22Rv1 (cell line): ENCODE measurements at regions not wholly inside any gene's neighbourhood (a gene's known extent, or its start where the extent isn't known, plus 50 kb on each side); places are given as distances from the start of the nearest gene placed in this dataset.

ENCODE experiments used
- ZFX ChIP-seq: fragments of 450-650 bp; IDR thresholded peaks from 2 replicates; pipeline ENCODE4 v1.6.1; 2017; ENCODE audit warnings: antibody characterized with exemption, borderline replicate concordance
- TF ChIP-seq, protein P1 (sequence below): fragments of 450-650 bp; IDR thresholded peaks from 2 replicates; pipeline ENCODE4 v1.5.1; 2017; ENCODE audit warnings: mild to moderate bottlenecking

GRCh38 chr3:124333931-124334640, 342.2 kb upstream of the ROPN1 start:
- TF ChIP-seq, protein P1, sequence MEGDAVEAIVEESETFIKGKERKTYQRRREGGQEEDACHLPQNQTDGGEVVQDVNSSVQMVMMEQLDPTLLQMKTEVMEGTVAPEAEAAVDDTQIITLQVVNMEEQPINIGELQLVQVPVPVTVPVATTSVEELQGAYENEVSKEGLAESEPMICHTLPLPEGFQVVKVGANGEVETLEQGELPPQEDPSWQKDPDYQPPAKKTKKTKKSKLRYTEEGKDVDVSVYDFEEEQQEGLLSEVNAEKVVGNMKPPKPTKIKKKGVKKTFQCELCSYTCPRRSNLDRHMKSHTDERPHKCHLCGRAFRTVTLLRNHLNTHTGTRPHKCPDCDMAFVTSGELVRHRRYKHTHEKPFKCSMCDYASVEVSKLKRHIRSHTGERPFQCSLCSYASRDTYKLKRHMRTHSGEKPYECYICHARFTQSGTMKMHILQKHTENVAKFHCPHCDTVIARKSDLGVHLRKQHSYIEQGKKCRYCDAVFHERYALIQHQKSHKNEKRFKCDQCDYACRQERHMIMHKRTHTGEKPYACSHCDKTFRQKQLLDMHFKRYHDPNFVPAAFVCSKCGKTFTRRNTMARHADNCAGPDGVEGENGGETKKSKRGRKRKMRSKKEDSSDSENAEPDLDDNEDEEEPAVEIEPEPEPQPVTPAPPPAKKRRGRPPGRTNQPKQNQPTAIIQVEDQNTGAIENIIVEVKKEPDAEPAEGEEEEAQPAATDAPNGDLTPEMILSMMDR, result no peak
- no peak for TF ChIP-seq ZFX
